Thyroid gland (tissue), 4 donors: ENCODE measurements at regions not wholly inside any gene's neighbourhood (a gene's known extent, or its start where the extent isn't known, plus 50 kb on each side); places are given as distances from the start of the nearest gene placed in this dataset.

Source experiments
- POLR2A ChIP-seq, 2 donors: fragments of 450-650 bp; IDR thresholded peaks; one replicate each; pipeline ENCODE4 v1.6.1; 2017; ENCODE audit warnings: antibody characterized with exemption in 2 of 2, mild to moderate bottlenecking in 2 of 2, moderate library complexity in 1 of 2
- TF ChIP-seq, protein P1 (sequence below), 6 experiments: fragments of 200-600 bp in 3 of 6; fragments of 450-650 bp in 3 of 6; sonication (generic) in 3 of 6; IDR thresholded peaks; one replicate each; pipeline ENCODE4 v1.5.1; 2016 to 2019; ENCODE audit warnings: antibody characterized with exemption in 6 of 6, mild to moderate bottlenecking in 2 of 6, inconsistent platforms in 1 of 6, moderate library complexity in 1 of 6

DNA sequence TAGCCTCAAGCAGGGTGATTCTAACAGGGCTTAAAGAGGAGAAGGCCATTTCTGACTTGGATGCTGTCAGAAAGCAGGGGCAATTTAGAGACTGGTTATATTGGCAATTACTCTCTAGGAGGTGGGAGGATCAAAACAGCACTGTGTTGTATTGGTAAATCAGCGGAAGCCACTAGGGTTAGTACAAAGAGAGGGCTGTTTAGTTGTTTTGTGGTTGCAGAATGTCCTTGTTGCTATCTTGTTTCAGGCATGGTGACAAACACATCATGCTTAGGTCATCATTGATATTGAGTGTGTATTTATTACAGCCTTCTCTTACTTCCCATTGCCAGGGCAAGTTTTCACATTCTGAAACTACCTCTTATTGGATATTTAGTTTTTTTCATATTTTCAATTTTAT, 165.3 kb downstream of the TAF11L14 start:
- TF ChIP-seq, protein P1, sequence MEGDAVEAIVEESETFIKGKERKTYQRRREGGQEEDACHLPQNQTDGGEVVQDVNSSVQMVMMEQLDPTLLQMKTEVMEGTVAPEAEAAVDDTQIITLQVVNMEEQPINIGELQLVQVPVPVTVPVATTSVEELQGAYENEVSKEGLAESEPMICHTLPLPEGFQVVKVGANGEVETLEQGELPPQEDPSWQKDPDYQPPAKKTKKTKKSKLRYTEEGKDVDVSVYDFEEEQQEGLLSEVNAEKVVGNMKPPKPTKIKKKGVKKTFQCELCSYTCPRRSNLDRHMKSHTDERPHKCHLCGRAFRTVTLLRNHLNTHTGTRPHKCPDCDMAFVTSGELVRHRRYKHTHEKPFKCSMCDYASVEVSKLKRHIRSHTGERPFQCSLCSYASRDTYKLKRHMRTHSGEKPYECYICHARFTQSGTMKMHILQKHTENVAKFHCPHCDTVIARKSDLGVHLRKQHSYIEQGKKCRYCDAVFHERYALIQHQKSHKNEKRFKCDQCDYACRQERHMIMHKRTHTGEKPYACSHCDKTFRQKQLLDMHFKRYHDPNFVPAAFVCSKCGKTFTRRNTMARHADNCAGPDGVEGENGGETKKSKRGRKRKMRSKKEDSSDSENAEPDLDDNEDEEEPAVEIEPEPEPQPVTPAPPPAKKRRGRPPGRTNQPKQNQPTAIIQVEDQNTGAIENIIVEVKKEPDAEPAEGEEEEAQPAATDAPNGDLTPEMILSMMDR (IDR thresholded peaks at IDR 0.05): no peak
- TF ChIP-seq POLR2A (IDR thresholded peaks at IDR 0.05): no peak
